HG03469 (cell line): ENCODE measurements at regions not wholly inside any gene's neighbourhood (a gene's known extent, or its start where the extent isn't known, plus 50 kb on each side); places are given as distances from the start of the nearest gene placed in this dataset.
A peak's percentile ranks its signal among the peaks of the same experiment; 100 is the strongest.
"Not testable (repeated sequence)": the region's sequence is repeated elsewhere in the genome, so short reads cannot be mapped to it uniquely, and the experiment has no call there.

Experiments
- ATAC-seq: cut with Tn5 transposase; IDR thresholded peaks from one replicate; pipeline ENCODE4 v1.9.1; 2021; ENCODE audit warnings: mild to moderate bottlenecking, moderate library complexity, moderate number of reproducible peaks; ENCODE audit not compliant: unreplicated experiment

GRCh38 chr9:41019858-41020562 is 108.5 kb downstream of the FOXD4L6 start:
- ATAC-seq, result not testable (repeated sequence)

GRCh38 chr9:41018948-41019347 is 109.5 kb downstream of the FOXD4L6 start:
- not testable (repeated sequence) for ATAC-seq

- ATAC-seq, result not testable (repeated sequence)
These were observed 111.8 kb downstream of the FOXD4L6 start for GRCh38 chr9:41016699-41017098.

- not testable (repeated sequence) for ATAC-seq
These were observed 128.4 kb downstream of the FOXD4L6 start for GRCh38 chr9:40999952-41000700.

- not testable (repeated sequence) for ATAC-seq
These were observed 133.0 kb downstream of the FOXD4L6 start for GRCh38 chr9:40995490-40995889.

- not testable (repeated sequence) for ATAC-seq
These were observed 134.6 kb downstream of the FOXD4L6 start for GRCh38 chr9:40993842-40994241.

GRCh38 chr9:40993375-40993774 is 135.1 kb downstream of the FOXD4L6 start:
- ATAC-seq, result not testable (repeated sequence)

- peak; percentile 19 for ATAC-seq
These were observed 136.0 kb downstream of the FOXD4L6 start for GRCh38 chr9:40992472-40992821.

GRCh38 chr9:40991741-40992471 is 136.6 kb downstream of the FOXD4L6 start:
- peak; percentile 100 for ATAC-seq

GRCh38 chr9:40991100-40991740 is 137.3 kb downstream of the FOXD4L6 start:
- not testable (repeated sequence) for ATAC-seq

GRCh38 chr9:40986332-40986731 is 142.1 kb downstream of the FOXD4L6 start:
- ATAC-seq, result not testable (repeated sequence)

GRCh38 chr9:40975351-40975750 is 153.1 kb downstream of the FOXD4L6 start:
- not testable (repeated sequence) for ATAC-seq

GRCh38 chr9:40974912-40975311 is 153.6 kb downstream of the FOXD4L6 start:
- ATAC-seq, result not testable (repeated sequence)

GRCh38 chr9:40971773-40972172 is 156.7 kb downstream of the FOXD4L6 start:
- not testable (repeated sequence) for ATAC-seq

GRCh38 chr9:40970340-40970739 is 158.1 kb downstream of the FOXD4L6 start:
- not testable (repeated sequence) for ATAC-seq

GRCh38 chr9:40962461-40962860 is 166.0 kb downstream of the FOXD4L6 start:
- not testable (repeated sequence) for ATAC-seq

GRCh38 chr9:40951876-40952494 is 176.5 kb downstream of the FOXD4L6 start:
- ATAC-seq, result not testable (repeated sequence)

GRCh38 chr9:40946228-40946627 is 182.3 kb downstream of the FOXD4L6 start:
- ATAC-seq, result not testable (repeated sequence)

- ATAC-seq, result not testable (repeated sequence)
These were observed 185.8 kb downstream of the FOXD4L6 start for GRCh38 chr9:40942730-40943129.

GRCh38 chr9:40939888-40940209 is 188.6 kb downstream of the FOXD4L6 start:
- not testable (repeated sequence) for ATAC-seq
